ENCODE measurements at regions not wholly inside any gene's neighbourhood (a gene's known extent, or its start where the extent isn't known, plus 50 kb on each side); places are given as distances from the start of the nearest gene placed in this dataset.

GRCh38 chr10:78779339-78779955, 289.3 kb upstream of the ZMIZ1 start:
- Histone ChIP-seq H3K9ac (ENCODE audit: low read depth, low read length, poor library complexity) (no peak overlapping the region), H3K4ac (ENCODE audit: low read length) (no peak overlapping the region), H3K4me1 (ENCODE audit: control insufficient read depth in 2 of 2, insufficient read depth in 1 of 2, low read depth in 1 of 2, low read length in 2 of 2) (peaks cover 9 to 10% of the 10 kb centered on the region in 2 donors), H3K27ac (replicated peaks; ENCODE audit: low read length) (no peak overlapping the region), H3K14ac (ENCODE audit: low read length) (peak overlapping the region; percentile 32), H2BK12ac (ENCODE audit: low read length) (peak overlapping the region; percentile 10), H2AFZ (ENCODE audit: low read length) (no peak overlapping the region), H3K23ac (ENCODE audit: low read depth, low read length, poor library complexity) (no peak overlapping the region), H3K36me3 (replicated peaks in 1 of 2; ENCODE audit: control insufficient read depth in 2 of 2, insufficient read depth in 2 of 2, low read length in 2 of 2) (no peaks in the 10 kb centered on the region), H2AK5ac (ENCODE audit: low read depth, low read length) (peak overlapping the region; percentile 67), H2BK120ac (ENCODE audit: low read depth, low read length) (no peak overlapping the region), H3K9me3 (replicated peaks in 1 of 2; ENCODE audit: control insufficient read depth in 2 of 2, insufficient read depth in 1 of 2, low read depth in 1 of 2, low read length in 2 of 2) (peaks cover 0 to 4% of the 10 kb centered on the region in 2 donors), H4K8ac (ENCODE audit: low read depth, low read length) (no peak overlapping the region), H3K79me1 (ENCODE audit: low read depth, low read length) (peaks cover 2% of the 10 kb centered on the region), H2BK15ac (ENCODE audit: low read length) (no peak overlapping the region), H3K4me3 (ENCODE audit: low read length in 2 of 2) (no peak overlapping the region), H3K4me2 (ENCODE audit: insufficient read depth, low read length, poor library complexity, severe bottlenecking) (no peak overlapping the region), H3K27me3 (ENCODE audit: control insufficient read depth in 3 of 3, insufficient read depth in 3 of 3, low read depth in 1 of 3, low read length in 3 of 3) (peaks cover 0 to 6% (median 0%) of the 10 kb centered on the region in 3 experiments), H2BK5ac (ENCODE audit: low read length) (no peak overlapping the region), H3K18ac (ENCODE audit: low read length) (no peak overlapping the region), H4K91ac (ENCODE audit: low read depth, low read length, poor library complexity) (no peak overlapping the region)
- WGBS, 2 donors (ENCODE audit: extremely low coverage in 2 of 2, insufficient read length in 2 of 2, insufficient replicate concordance in 1 of 2), result no CpG with 5 or more reads among the region's 4 CpGs
- DNase-seq (ENCODE audit: low spot score), result no peak

DNA sequence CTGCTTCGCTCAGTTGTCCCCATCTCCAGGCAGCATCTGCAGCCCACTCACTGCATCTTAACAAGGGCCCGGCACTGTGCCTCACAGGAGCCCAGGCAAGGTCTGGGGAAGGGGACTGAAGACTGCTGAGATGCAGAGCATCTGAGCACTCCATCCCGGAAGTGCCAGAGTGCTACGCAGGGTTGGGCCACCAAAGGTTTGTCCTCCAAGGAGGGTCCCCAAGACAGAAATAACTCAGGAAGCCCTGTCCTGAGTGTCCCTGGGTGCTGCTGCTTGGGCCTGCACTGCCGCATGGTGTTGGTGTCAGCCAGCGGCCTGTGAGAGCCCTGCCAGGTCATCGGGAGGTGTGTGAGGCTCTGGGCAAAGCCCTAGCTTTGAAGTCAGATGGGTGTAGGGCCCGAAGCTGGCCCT, 288.2 kb upstream of the ZMIZ1 start:
- Histone ChIP-seq H3K4me2 (ENCODE audit: insufficient read depth, low read length, poor library complexity, severe bottlenecking) (no peak overlapping the region), H3K23ac (ENCODE audit: low read depth, low read length, poor library complexity) (no peak overlapping the region), H2BK5ac (ENCODE audit: low read length) (no peak overlapping the region), H3K9ac (ENCODE audit: low read depth, low read length, poor library complexity) (no peak overlapping the region), H3K9me3 (replicated peaks in 1 of 2; ENCODE audit: control insufficient read depth in 2 of 2, insufficient read depth in 1 of 2, low read depth in 1 of 2, low read length in 2 of 2) (peaks cover 0 to 4% of the 10 kb centered on the region in 2 donors), H2BK15ac (ENCODE audit: low read length) (no peak overlapping the region), H3K14ac (ENCODE audit: low read length) (no peak overlapping the region), H3K36me3 (replicated peaks in 1 of 2; ENCODE audit: control insufficient read depth in 2 of 2, insufficient read depth in 2 of 2, low read length in 2 of 2) (no peaks in the 10 kb centered on the region), H4K91ac (ENCODE audit: low read depth, low read length, poor library complexity) (no peak overlapping the region), H3K4me1 (ENCODE audit: control insufficient read depth in 2 of 2, insufficient read depth in 1 of 2, low read depth in 1 of 2, low read length in 2 of 2) (peaks cover 3 to 4% of the 10 kb centered on the region in 2 donors), H2BK120ac (ENCODE audit: low read depth, low read length) (no peak overlapping the region), H3K18ac (ENCODE audit: low read length) (peak overlapping the region; percentile 29), H3K27ac (replicated peaks; ENCODE audit: low read length) (no peak overlapping the region), H3K4ac (ENCODE audit: low read length) (no peak overlapping the region), H2AFZ (ENCODE audit: low read length) (no peak overlapping the region), H3K79me1 (ENCODE audit: low read depth, low read length) (no peaks in the 10 kb centered on the region), H3K27me3 (ENCODE audit: control insufficient read depth in 3 of 3, insufficient read depth in 3 of 3, low read depth in 1 of 3, low read length in 3 of 3) (peaks cover 0 to 6% (median 0%) of the 10 kb centered on the region in 3 experiments), H3K4me3 (ENCODE audit: low read length in 2 of 2) (no peak overlapping the region), H2BK12ac (ENCODE audit: low read length) (no peak overlapping the region), H4K8ac (ENCODE audit: low read depth, low read length) (no peak overlapping the region), H2AK5ac (ENCODE audit: low read depth, low read length) (peak overlapping the region; percentile 48)
- WGBS, 2 donors (ENCODE audit: extremely low coverage in 2 of 2, insufficient read length in 2 of 2, insufficient replicate concordance in 1 of 2), result no CpG with 5 or more reads among the region's 8 CpGs
- no peak for DNase-seq (ENCODE audit: low spot score)

DNA sequence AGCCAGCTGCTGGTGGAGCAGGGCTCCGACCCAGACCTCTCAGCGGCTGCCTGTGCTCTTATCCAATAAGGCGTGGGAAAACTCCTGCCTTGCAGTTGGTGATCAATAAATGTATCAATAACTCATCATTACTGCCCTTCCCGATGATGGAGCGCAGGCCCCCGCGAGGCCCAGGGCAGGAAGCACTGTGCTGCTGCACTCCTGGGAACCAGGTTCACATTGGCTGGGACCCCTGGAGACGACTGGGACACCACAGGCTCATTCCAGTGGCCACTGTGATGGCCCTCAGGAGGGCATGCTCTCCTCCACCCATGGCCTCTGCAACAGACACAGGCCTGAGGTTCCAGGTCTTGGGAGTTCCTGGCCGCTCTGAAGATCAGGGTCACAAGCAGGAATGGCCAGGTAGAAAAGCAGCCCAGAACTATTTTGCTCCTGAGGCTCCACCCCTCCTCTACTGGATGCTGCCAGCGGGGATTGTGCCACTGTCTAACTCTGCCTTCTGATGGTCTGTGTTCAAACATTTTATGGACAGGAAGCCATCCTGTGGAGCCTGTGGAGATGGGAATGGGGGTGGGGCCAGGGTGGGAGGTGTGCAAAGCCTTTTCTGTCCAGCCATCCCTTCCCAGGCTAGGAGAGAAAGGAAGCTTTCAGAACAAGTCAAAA, 287.4 kb upstream of the ZMIZ1 start:
- Histone ChIP-seq H4K8ac (ENCODE audit: low read depth, low read length) (no peak overlapping the region), H3K23ac (ENCODE audit: low read depth, low read length, poor library complexity) (no peak overlapping the region), H3K4me1 (ENCODE audit: control insufficient read depth in 2 of 2, insufficient read depth in 1 of 2, low read depth in 1 of 2, low read length in 2 of 2) (peaks cover 3 to 4% of the 10 kb centered on the region in 2 donors), H3K9me3 (replicated peaks in 1 of 2; ENCODE audit: control insufficient read depth in 2 of 2, insufficient read depth in 1 of 2, low read depth in 1 of 2, low read length in 2 of 2) (peaks cover 0 to 4% of the 10 kb centered on the region in 2 donors), H2BK12ac (ENCODE audit: low read length) (no peak overlapping the region), H3K4me2 (ENCODE audit: insufficient read depth, low read length, poor library complexity, severe bottlenecking) (no peak overlapping the region), H3K27me3 (ENCODE audit: control insufficient read depth in 3 of 3, insufficient read depth in 3 of 3, low read depth in 1 of 3, low read length in 3 of 3) (peaks cover 0 to 6% (median 0%) of the 10 kb centered on the region in 3 experiments), H3K14ac (ENCODE audit: low read length) (no peak overlapping the region), H2AK5ac (ENCODE audit: low read depth, low read length) (peak overlapping the region; percentile 40), H3K18ac (ENCODE audit: low read length) (peak overlapping the region; percentile 29), H3K36me3 (replicated peaks in 1 of 2; ENCODE audit: control insufficient read depth in 2 of 2, insufficient read depth in 2 of 2, low read length in 2 of 2) (no peaks in the 10 kb centered on the region), H3K27ac (replicated peaks; ENCODE audit: low read length) (no peak overlapping the region), H4K91ac (ENCODE audit: low read depth, low read length, poor library complexity) (no peak overlapping the region), H2BK120ac (ENCODE audit: low read depth, low read length) (no peak overlapping the region), H2AFZ (ENCODE audit: low read length) (no peak overlapping the region), H3K4ac (ENCODE audit: low read length) (no peak overlapping the region), H2BK15ac (ENCODE audit: low read length) (peak overlapping the region; percentile 11), H3K9ac (ENCODE audit: low read depth, low read length, poor library complexity) (no peak overlapping the region), H3K4me3 (ENCODE audit: low read length in 2 of 2) (no peak overlapping the region), H2BK5ac (ENCODE audit: low read length) (no peak overlapping the region), H3K79me1 (ENCODE audit: low read depth, low read length) (no peaks in the 10 kb centered on the region)
- no peak for DNase-seq (ENCODE audit: low spot score)
- WGBS, 2 donors (ENCODE audit: extremely low coverage in 2 of 2, insufficient read length in 2 of 2, insufficient replicate concordance in 1 of 2), result no CpG with 5 or more reads among the region's 10 CpGs

DNA sequence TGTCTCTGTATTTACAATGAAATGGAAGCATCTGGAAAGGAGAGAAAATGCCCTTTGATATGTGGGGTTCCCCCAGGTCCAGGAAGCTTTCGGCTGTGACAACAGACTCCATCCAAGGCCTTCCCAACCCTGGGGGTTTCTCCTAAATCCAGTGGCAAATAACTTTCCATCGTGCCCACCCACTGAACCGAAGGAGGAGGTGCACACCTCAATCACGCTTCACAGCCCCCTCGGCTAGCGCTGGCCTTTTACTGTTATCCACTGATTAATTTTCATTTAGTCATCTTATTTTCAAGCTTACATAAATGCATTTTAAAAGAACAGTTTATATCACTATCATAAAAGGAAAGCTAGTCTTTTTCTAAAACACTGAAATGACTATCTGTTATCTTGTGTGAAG, 286.8 kb upstream of the ZMIZ1 start:
- no peak overlapping the region for H3K4ac ChIP-seq (ENCODE audit: low read length)
- H3K4me3 ChIP-seq (ENCODE audit: low read length in 2 of 2), result no peak overlapping the region
- H3K18ac ChIP-seq (ENCODE audit: low read length), result no peak overlapping the region
- no peak overlapping the region for H3K4me2 ChIP-seq (ENCODE audit: insufficient read depth, low read length, poor library complexity, severe bottlenecking)
- no peak overlapping the region for H4K91ac ChIP-seq (ENCODE audit: low read depth, low read length, poor library complexity)
- no peak overlapping the region for H2BK120ac ChIP-seq (ENCODE audit: low read depth, low read length)
- H2BK15ac ChIP-seq (ENCODE audit: low read length), result no peak overlapping the region
- WGBS, 2 donors (ENCODE audit: extremely low coverage in 2 of 2, insufficient read length in 2 of 2, insufficient replicate concordance in 1 of 2), result no CpG with 5 or more reads among the region's 6 CpGs
- H3K27ac ChIP-seq (replicated peaks; ENCODE audit: low read length), result no peak overlapping the region
- H2BK12ac ChIP-seq (ENCODE audit: low read length), result no peak overlapping the region
- H2BK5ac ChIP-seq (ENCODE audit: low read length), result no peak overlapping the region
- H2AFZ ChIP-seq (ENCODE audit: low read length), result no peak overlapping the region
- H3K23ac ChIP-seq (ENCODE audit: low read depth, low read length, poor library complexity), result no peak overlapping the region
- H3K14ac ChIP-seq (ENCODE audit: low read length), result no peak overlapping the region
- H3K4me1 ChIP-seq (ENCODE audit: control insufficient read depth in 2 of 2, insufficient read depth in 1 of 2, low read depth in 1 of 2, low read length in 2 of 2), result peaks cover 3 to 4% of the 10 kb centered on the region in 2 donors
- no peaks in the 10 kb centered on the region for H3K79me1 ChIP-seq (ENCODE audit: low read depth, low read length)
- H3K27me3 ChIP-seq (ENCODE audit: control insufficient read depth in 3 of 3, insufficient read depth in 3 of 3, low read depth in 1 of 3, low read length in 3 of 3), result peaks cover 0 to 6% (median 0%) of the 10 kb centered on the region in 3 experiments
- no peak overlapping the region for H3K9ac ChIP-seq (ENCODE audit: low read depth, low read length, poor library complexity)
- no peaks in the 10 kb centered on the region for H3K36me3 ChIP-seq (replicated peaks in 1 of 2; ENCODE audit: control insufficient read depth in 2 of 2, insufficient read depth in 2 of 2, low read length in 2 of 2)
- no peak overlapping the region for H2AK5ac ChIP-seq (ENCODE audit: low read depth, low read length)
- H4K8ac ChIP-seq (ENCODE audit: low read depth, low read length), result no peak overlapping the region
- peaks cover 0 to 4% of the 10 kb centered on the region in 2 donors for H3K9me3 ChIP-seq (replicated peaks in 1 of 2; ENCODE audit: control insufficient read depth in 2 of 2, insufficient read depth in 1 of 2, low read depth in 1 of 2, low read length in 2 of 2)
- no peak for DNase-seq (ENCODE audit: low spot score)

Data from neuronal stem cell (in vitro differentiated cells).